ENCODE measurements at regions not wholly inside any gene's neighbourhood (a gene's known extent, or its start where the extent isn't known, plus 50 kb on each side); places are given as distances from the start of the nearest gene placed in this dataset.

DNA sequence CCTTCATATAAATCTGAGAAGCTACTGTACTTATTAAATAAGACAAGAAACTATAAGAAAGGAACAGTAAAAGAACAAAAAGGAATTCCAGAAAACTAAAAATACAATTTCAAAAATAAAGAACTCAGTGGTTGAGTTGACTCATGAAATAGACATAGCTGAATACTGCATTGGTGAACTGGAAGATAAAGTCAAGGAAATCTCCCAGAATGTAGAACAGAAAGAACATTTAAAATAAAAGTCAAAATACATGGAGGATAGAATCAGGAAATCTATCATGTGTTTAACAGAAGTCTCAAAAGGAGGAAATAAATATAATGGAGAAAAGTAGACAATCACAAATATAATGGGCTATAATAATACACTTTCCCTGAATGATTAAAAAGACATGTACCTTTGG, 136.4 kb upstream of the PMFBP1 start:
- TF ChIP-seq, protein P1, sequence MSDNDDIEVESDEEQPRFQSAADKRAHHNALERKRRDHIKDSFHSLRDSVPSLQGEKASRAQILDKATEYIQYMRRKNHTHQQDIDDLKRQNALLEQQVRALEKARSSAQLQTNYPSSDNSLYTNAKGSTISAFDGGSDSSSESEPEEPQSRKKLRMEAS (IDR thresholded peaks at IDR 0.05; ENCODE audit: low read depth, low read length), result no peak
- TF ChIP-seq, protein P2, sequence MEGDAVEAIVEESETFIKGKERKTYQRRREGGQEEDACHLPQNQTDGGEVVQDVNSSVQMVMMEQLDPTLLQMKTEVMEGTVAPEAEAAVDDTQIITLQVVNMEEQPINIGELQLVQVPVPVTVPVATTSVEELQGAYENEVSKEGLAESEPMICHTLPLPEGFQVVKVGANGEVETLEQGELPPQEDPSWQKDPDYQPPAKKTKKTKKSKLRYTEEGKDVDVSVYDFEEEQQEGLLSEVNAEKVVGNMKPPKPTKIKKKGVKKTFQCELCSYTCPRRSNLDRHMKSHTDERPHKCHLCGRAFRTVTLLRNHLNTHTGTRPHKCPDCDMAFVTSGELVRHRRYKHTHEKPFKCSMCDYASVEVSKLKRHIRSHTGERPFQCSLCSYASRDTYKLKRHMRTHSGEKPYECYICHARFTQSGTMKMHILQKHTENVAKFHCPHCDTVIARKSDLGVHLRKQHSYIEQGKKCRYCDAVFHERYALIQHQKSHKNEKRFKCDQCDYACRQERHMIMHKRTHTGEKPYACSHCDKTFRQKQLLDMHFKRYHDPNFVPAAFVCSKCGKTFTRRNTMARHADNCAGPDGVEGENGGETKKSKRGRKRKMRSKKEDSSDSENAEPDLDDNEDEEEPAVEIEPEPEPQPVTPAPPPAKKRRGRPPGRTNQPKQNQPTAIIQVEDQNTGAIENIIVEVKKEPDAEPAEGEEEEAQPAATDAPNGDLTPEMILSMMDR (IDR thresholded peaks at IDR 0.05; ENCODE audit: low read depth, low read length), result no peak
- TF ChIP-seq POLR2A (IDR thresholded peaks at IDR 0.05; ENCODE audit: extremely low read depth, insufficient read length) (no peak), MYC (IDR thresholded peaks at IDR 0.05; ENCODE audit: low read depth, low read length) (no peak)
- no peak for DNase-seq (ENCODE audit: low read depth)
- H3K4me3 ChIP-seq (ENCODE audit: low read depth, low read length), result no peak overlapping the region

DNA sequence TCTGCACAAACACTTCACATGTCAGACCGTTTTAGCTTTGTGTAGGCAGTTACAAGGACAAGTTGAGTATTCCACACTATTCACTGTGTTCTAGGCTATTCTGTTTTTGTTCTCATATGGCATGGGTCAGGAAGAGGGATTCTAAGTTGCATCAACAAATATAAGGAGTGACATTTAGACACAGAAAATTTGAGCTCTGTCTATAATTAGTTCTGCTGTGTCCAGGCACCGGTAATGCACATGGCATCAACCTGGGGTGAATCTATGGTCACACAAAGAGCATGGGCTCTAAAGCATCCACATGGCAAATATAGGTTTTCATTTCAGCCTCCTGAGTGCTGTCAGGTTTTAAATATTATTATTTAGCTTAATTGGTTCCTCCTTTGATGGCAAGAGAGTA, 130.4 kb upstream of the PMFBP1 start:
- H3K4me3 ChIP-seq (ENCODE audit: low read depth, low read length), result no peak overlapping the region
- TF ChIP-seq, protein P2 (IDR thresholded peaks at IDR 0.05; ENCODE audit: low read depth, low read length), result no peak
- TF ChIP-seq MYC (IDR thresholded peaks at IDR 0.05; ENCODE audit: low read depth, low read length) (no peak), POLR2A (IDR thresholded peaks at IDR 0.05; ENCODE audit: extremely low read depth, insufficient read length) (no peak)
- TF ChIP-seq, protein P1 (IDR thresholded peaks at IDR 0.05; ENCODE audit: low read depth, low read length), result no peak
- DNase-seq (ENCODE audit: low read depth), result no peak

DNA sequence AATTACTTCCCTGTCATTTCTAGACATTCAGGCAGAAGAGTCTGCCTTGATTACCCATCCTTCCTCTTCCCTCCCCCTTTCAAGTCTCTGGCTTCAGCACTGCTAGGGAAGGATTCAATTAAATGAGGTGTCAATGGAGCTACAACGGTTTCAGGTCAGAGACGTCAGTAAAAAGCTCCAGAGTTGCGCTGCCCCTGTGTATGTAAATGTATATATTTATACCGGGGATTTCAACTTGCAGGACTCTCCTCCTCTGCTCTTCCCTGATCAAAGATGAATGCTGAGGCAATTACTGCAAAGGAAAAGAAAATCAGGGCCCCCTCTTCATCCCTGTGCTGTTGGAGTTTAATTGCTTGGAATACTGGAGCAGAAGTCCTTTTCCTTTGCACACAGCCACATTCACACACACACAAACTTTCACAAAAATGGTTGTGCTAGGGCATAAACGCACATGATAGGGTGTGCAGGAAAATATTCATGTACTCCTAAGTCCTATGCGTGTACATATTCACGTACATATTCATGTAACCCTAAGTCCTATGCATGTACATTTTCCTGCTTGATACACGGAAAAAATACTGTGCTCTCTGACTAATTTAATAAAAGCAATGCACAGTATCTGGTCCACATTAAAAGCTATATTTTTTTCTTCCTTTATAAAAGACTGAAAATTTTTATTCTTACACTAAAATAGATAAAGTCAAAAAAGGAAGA, 129.7 kb upstream of the PMFBP1 start:
- H3K4me3 ChIP-seq (ENCODE audit: low read depth, low read length), result no peak overlapping the region
- TF ChIP-seq POLR2A (IDR thresholded peaks at IDR 0.05; ENCODE audit: extremely low read depth, insufficient read length), result no peak
- TF ChIP-seq, protein P1 (IDR thresholded peaks at IDR 0.05; ENCODE audit: low read depth, low read length), result no peak
- DNase-seq (ENCODE audit: low read depth), result no peak

DNA sequence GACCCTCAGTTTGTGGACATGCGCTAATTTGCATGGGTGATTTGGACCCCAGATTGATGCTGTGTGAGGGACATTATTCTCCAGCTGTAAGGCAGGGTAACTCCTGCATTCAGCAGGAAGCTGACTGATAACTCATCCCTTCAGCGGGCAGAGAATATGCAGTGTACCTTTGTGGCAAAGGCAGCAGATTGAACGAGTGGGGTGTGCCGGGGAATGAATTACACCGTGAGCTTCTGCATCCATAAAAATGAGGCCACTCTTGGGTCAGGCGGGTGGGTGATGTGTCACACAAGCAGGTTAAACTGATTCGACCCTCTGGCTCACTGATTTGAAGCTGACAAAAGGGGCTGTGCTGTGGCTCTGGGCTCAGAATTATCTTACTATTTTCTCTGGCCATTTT, 128.9 kb upstream of the PMFBP1 start:
- TF ChIP-seq POLR2A (IDR thresholded peaks at IDR 0.05; ENCODE audit: extremely low read depth, insufficient read length) (no peak), MYC (IDR thresholded peaks at IDR 0.05; ENCODE audit: low read depth, low read length) (no peak)
- TF ChIP-seq, protein P2 (IDR thresholded peaks at IDR 0.05; ENCODE audit: low read depth, low read length), result no peak
- TF ChIP-seq, protein P1 (IDR thresholded peaks at IDR 0.05; ENCODE audit: low read depth, low read length), result no peak
- DNase-seq (ENCODE audit: low read depth), result no peak
- H3K4me3 ChIP-seq (ENCODE audit: low read depth, low read length), result no peak overlapping the region

DNA sequence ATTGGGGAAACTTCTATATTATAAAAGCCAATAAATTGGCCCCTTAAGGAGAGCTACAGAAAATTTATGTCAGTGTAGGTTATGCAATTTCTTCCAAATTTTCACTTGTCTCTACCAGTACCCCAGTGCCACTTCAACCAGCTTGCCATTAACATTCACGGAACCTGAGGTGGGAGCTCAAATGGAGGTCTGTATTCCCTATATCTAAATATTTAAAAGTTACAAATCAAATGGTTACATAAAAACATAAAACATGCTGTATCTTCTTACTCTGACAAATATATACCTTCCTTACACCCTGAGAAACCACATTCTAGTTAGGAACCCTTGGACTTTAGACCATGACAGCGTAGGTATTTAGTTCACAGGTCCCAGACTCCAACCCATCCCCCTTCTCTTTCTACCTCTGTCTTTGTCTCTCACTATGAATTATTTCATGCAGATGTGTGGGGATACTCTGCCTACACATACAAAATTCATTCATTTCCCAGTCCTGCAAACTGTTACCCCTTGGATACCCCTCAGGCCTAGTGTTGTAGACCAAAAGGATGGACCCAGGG, 127.8 kb upstream of the PMFBP1 start:
- no peak overlapping the region for H3K4me3 ChIP-seq (ENCODE audit: low read depth, low read length)
- no peak for TF ChIP-seq POLR2A (IDR thresholded peaks at IDR 0.05; ENCODE audit: extremely low read depth, insufficient read length)
- TF ChIP-seq, protein P2 (IDR thresholded peaks at IDR 0.05; ENCODE audit: low read depth, low read length), result no peak
- no peak for DNase-seq (ENCODE audit: low read depth)

DNA sequence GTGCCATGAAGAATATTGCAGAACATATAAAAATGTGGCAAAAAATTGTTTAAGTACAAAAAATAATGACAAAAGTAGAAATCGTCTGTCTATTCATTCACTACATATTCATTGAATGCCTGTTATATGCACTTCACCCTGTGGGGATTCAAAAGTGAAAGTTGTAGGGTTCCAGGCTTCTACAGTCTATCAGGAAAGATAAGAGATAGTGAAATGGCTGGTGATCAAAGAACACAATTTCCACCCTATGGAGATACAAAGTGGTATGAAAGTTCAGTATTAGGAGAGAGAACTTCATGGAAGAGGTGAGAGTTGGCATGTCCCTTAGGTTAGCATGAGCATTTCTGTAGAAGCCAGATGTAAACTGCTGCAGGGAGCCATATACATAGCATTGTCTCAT, 127.0 kb upstream of the PMFBP1 start:
- TF ChIP-seq, protein P2 (IDR thresholded peaks at IDR 0.05; ENCODE audit: low read depth, low read length), result no peak
- TF ChIP-seq, protein P1 (IDR thresholded peaks at IDR 0.05; ENCODE audit: low read depth, low read length), result no peak
- TF ChIP-seq MYC (IDR thresholded peaks at IDR 0.05; ENCODE audit: low read depth, low read length) (no peak), POLR2A (IDR thresholded peaks at IDR 0.05; ENCODE audit: extremely low read depth, insufficient read length) (no peak)
- H3K4me3 ChIP-seq (ENCODE audit: low read depth, low read length), result no peak overlapping the region
- DNase-seq (ENCODE audit: low read depth), result no peak
